ENCODE measurements at regions not wholly inside any gene's neighbourhood (a gene's known extent, or its start where the extent isn't known, plus 50 kb on each side); places are given as distances from the start of the nearest gene placed in this dataset.

DNA sequence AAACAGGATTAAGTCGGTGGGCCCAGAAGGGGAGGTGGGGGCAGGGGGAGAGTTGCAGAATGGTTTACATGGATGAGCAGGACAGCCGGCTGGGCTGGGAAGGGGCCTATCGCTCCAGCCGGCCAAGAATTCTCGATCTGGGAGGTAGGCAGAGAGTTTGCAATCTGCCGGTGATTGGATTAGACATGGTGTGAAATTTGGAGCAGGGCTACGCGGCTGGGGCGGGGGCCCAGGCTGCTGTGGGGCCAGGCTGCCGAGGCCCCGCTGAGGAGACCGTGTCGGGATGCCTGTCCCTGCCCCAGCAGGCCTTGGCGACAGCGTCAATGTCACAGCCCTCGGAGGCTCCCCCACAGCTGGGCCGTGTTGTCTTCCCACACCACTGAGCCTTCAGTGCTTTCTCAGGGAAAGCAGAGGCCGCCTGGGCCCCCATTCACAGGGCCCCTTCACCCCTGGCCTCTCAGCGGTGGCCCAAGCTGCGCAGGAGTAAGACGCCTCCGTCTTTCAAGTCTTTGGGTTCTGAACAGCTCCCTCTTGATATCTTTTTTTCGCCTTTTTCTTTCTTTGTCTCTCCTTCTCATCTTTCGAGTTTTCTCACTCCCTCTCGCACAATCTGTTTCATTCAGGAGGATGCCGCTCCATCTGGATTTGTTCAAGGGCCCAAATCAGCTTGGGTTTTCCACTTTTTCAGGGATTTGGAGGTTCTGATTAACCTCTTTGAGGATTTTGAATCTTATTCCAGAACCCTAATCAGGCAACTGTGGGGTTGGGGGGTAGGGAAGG, 117.5 kb upstream of the PARP11 start:
- Histone ChIP-seq H3K4me3 (ENCODE audit: low read depth, low read length) (no peak overlapping the region), H4K12ac (ENCODE audit: low read depth, low read length) (no peak overlapping the region), H3K27me3 (ENCODE audit: insufficient read depth, low read length) (no peaks in the 10 kb centered on the region), H3K14ac (ENCODE audit: low read length) (peak overlapping the region; percentile 29), H2AFZ (ENCODE audit: insufficient read depth, low read length, poor library complexity) (no peak overlapping the region), H3K4me2 (ENCODE audit: low read length) (no peak overlapping the region), H3K79me2 (ENCODE audit: control insufficient read depth, insufficient read depth, low read length, poor library complexity) (peaks cover 4% of the 10 kb centered on the region), H2BK5ac (ENCODE audit: low read depth, low read length, poor library complexity) (peak overlapping the region; percentile 83), H3K36me3 (ENCODE audit: control insufficient read depth in 1 of 2, insufficient read depth in 2 of 2, low read length in 2 of 2) (no peaks in the 10 kb centered on the region), H3K4me1 (ENCODE audit: control insufficient read depth in 1 of 2, insufficient read depth in 2 of 2, low read length in 2 of 2) (peaks cover 17 to 27% of the 10 kb centered on the region in 2 experiments), H3K79me1 (ENCODE audit: low read length) (peaks cover 49% of the 10 kb centered on the region), H2BK120ac (ENCODE audit: insufficient read depth, low read length, poor library complexity) (peak overlapping the region; percentile 28), H3K23ac (ENCODE audit: low read length) (no peak overlapping the region), H2AK5ac (ENCODE audit: low read length) (peak overlapping the region; percentile 2), H3K9me3 (ENCODE audit: insufficient read depth, low read depth, low read length) (no peaks in the 10 kb centered on the region), H3K4ac (ENCODE audit: low read depth, low read length) (peak overlapping the region; percentile 7), H4K8ac (ENCODE audit: low read depth, low read length) (peak overlapping the region; percentile 55), H3K27ac (ENCODE audit: low read depth, low read length) (peak overlapping the region; percentile 93), H4K91ac (ENCODE audit: low read depth, low read length) (peak overlapping the region; percentile 86), H3K18ac (ENCODE audit: low read length) (peak overlapping the region; percentile 0), H3K9ac (ENCODE audit: low read length) (no peak overlapping the region), H2BK12ac (ENCODE audit: low read length) (peak overlapping the region; percentile 89)
- DNase-seq, result no peak
- WGBS (ENCODE audit: extremely low coverage, insufficient coverage, insufficient read length), result no CpG with 5 or more reads among the region's 26 CpGs

GRCh38 chr12:3989218-3989550, 116.0 kb upstream of the PARP11 start:
- no peak overlapping the region for H3K4me3 ChIP-seq (ENCODE audit: low read depth, low read length)
- H3K79me1 ChIP-seq (ENCODE audit: low read length), result peaks cover 43% of the 10 kb centered on the region
- H3K36me3 ChIP-seq (ENCODE audit: control insufficient read depth in 1 of 2, insufficient read depth in 2 of 2, low read length in 2 of 2), result no peaks in the 10 kb centered on the region
- peak overlapping the region; percentile 76 for H4K8ac ChIP-seq (ENCODE audit: low read depth, low read length)
- peak overlapping the region; percentile 95 for H2BK120ac ChIP-seq (ENCODE audit: insufficient read depth, low read length, poor library complexity)
- peak overlapping the region; percentile 93 for H3K27ac ChIP-seq (ENCODE audit: low read depth, low read length)
- DNase-seq, result peak in 1 of 2 donors; percentile 54
- H2BK5ac ChIP-seq (ENCODE audit: low read depth, low read length, poor library complexity), result peak overlapping the region; percentile 44
- no peaks in the 10 kb centered on the region for H3K27me3 ChIP-seq (ENCODE audit: insufficient read depth, low read length)
- H2AFZ ChIP-seq (ENCODE audit: insufficient read depth, low read length, poor library complexity), result no peak overlapping the region
- no peak overlapping the region for H3K9ac ChIP-seq (ENCODE audit: low read length)
- WGBS (ENCODE audit: extremely low coverage, insufficient coverage, insufficient read length), result no CpG with 5 or more reads among the region's 2 CpGs
- H3K4me1 ChIP-seq (ENCODE audit: control insufficient read depth in 1 of 2, insufficient read depth in 2 of 2, low read length in 2 of 2), result peaks cover 16 to 23% of the 10 kb centered on the region in 2 experiments
- no peak overlapping the region for H3K23ac ChIP-seq (ENCODE audit: low read length)
- no peaks in the 10 kb centered on the region for H3K9me3 ChIP-seq (ENCODE audit: insufficient read depth, low read depth, low read length)
- no peak overlapping the region for H4K12ac ChIP-seq (ENCODE audit: low read depth, low read length)
- H3K18ac ChIP-seq (ENCODE audit: low read length), result peak overlapping the region; percentile 43
- H4K91ac ChIP-seq (ENCODE audit: low read depth, low read length), result peak overlapping the region; percentile 86
- H3K79me2 ChIP-seq (ENCODE audit: control insufficient read depth, insufficient read depth, low read length, poor library complexity), result peaks cover 4% of the 10 kb centered on the region
- no peak overlapping the region for H3K4ac ChIP-seq (ENCODE audit: low read depth, low read length)
- H3K4me2 ChIP-seq (ENCODE audit: low read length), result no peak overlapping the region
- peak overlapping the region; percentile 93 for H2BK12ac ChIP-seq (ENCODE audit: low read length)
- peak overlapping the region; percentile 29 for H2AK5ac ChIP-seq (ENCODE audit: low read length)
- H3K14ac ChIP-seq (ENCODE audit: low read length), result peak overlapping the region; percentile 23

GRCh38 chr12:3988519-3989217, 115.5 kb upstream of the PARP11 start:
- H3K4me2 ChIP-seq (ENCODE audit: low read length), result no peak overlapping the region
- DNase-seq, result no peak
- no peaks in the 10 kb centered on the region for H3K27me3 ChIP-seq (ENCODE audit: insufficient read depth, low read length)
- no peak overlapping the region for H3K18ac ChIP-seq (ENCODE audit: low read length)
- H4K12ac ChIP-seq (ENCODE audit: low read depth, low read length), result no peak overlapping the region
- H2AK5ac ChIP-seq (ENCODE audit: low read length), result no peak overlapping the region
- H3K79me2 ChIP-seq (ENCODE audit: control insufficient read depth, insufficient read depth, low read length, poor library complexity), result peaks cover 4% of the 10 kb centered on the region
- no CpG with 5 or more reads among the region's 4 CpGs for WGBS (ENCODE audit: extremely low coverage, insufficient coverage, insufficient read length)
- peak overlapping the region; percentile 2 for H3K4ac ChIP-seq (ENCODE audit: low read depth, low read length)
- peak overlapping the region; percentile 95 for H2BK120ac ChIP-seq (ENCODE audit: insufficient read depth, low read length, poor library complexity)
- H3K36me3 ChIP-seq (ENCODE audit: control insufficient read depth in 1 of 2, insufficient read depth in 2 of 2, low read length in 2 of 2), result no peaks in the 10 kb centered on the region
- H3K79me1 ChIP-seq (ENCODE audit: low read length), result peaks cover 40% of the 10 kb centered on the region
- no peak overlapping the region for H3K4me3 ChIP-seq (ENCODE audit: low read depth, low read length)
- peak overlapping the region; percentile 73 for H3K14ac ChIP-seq (ENCODE audit: low read length)
- no peak overlapping the region for H3K9ac ChIP-seq (ENCODE audit: low read length)
- peaks cover 16 to 23% of the 10 kb centered on the region in 2 experiments for H3K4me1 ChIP-seq (ENCODE audit: control insufficient read depth in 1 of 2, insufficient read depth in 2 of 2, low read length in 2 of 2)
- peak overlapping the region; percentile 72 for H4K91ac ChIP-seq (ENCODE audit: low read depth, low read length)
- peak overlapping the region; percentile 50 for H4K8ac ChIP-seq (ENCODE audit: low read depth, low read length)
- H3K23ac ChIP-seq (ENCODE audit: low read length), result no peak overlapping the region
- peak overlapping the region; percentile 44 for H2BK5ac ChIP-seq (ENCODE audit: low read depth, low read length, poor library complexity)
- H2BK12ac ChIP-seq (ENCODE audit: low read length), result peak overlapping the region; percentile 80
- no peak overlapping the region for H2AFZ ChIP-seq (ENCODE audit: insufficient read depth, low read length, poor library complexity)
- H3K27ac ChIP-seq (ENCODE audit: low read depth, low read length), result peak overlapping the region; percentile 93
- no peaks in the 10 kb centered on the region for H3K9me3 ChIP-seq (ENCODE audit: insufficient read depth, low read depth, low read length)

GRCh38 chr12:3987571-3987970, 114.4 kb upstream of the PARP11 start:
- H3K4me1 ChIP-seq (ENCODE audit: control insufficient read depth in 1 of 2, insufficient read depth in 2 of 2, low read length in 2 of 2), result peaks cover 16 to 19% of the 10 kb centered on the region in 2 experiments
- H3K23ac ChIP-seq (ENCODE audit: low read length), result no peak overlapping the region
- peaks cover 0 to 3% of the 10 kb centered on the region in 2 experiments for H3K36me3 ChIP-seq (ENCODE audit: control insufficient read depth in 1 of 2, insufficient read depth in 2 of 2, low read length in 2 of 2)
- H3K14ac ChIP-seq (ENCODE audit: low read length), result peak overlapping the region; percentile 53
- H2BK5ac ChIP-seq (ENCODE audit: low read depth, low read length, poor library complexity), result no peak overlapping the region
- no peak overlapping the region for H3K4me3 ChIP-seq (ENCODE audit: low read depth, low read length)
- no peak overlapping the region for H3K18ac ChIP-seq (ENCODE audit: low read length)
- peak overlapping the region; percentile 48 for H4K8ac ChIP-seq (ENCODE audit: low read depth, low read length)
- no peak overlapping the region for H3K9ac ChIP-seq (ENCODE audit: low read length)
- no peak for DNase-seq
- H3K9me3 ChIP-seq (ENCODE audit: insufficient read depth, low read depth, low read length), result no peaks in the 10 kb centered on the region
- peak overlapping the region; percentile 93 for H2BK120ac ChIP-seq (ENCODE audit: insufficient read depth, low read length, poor library complexity)
- no peak overlapping the region for H4K12ac ChIP-seq (ENCODE audit: low read depth, low read length)
- no CpG with 5 or more reads among the region's 4 CpGs for WGBS (ENCODE audit: extremely low coverage, insufficient coverage, insufficient read length)
- no peak overlapping the region for H2AFZ ChIP-seq (ENCODE audit: insufficient read depth, low read length, poor library complexity)
- H3K27ac ChIP-seq (ENCODE audit: low read depth, low read length), result no peak overlapping the region
- no peak overlapping the region for H3K4ac ChIP-seq (ENCODE audit: low read depth, low read length)
- H2BK12ac ChIP-seq (ENCODE audit: low read length), result peak overlapping the region; percentile 97
- peak overlapping the region; percentile 88 for H4K91ac ChIP-seq (ENCODE audit: low read depth, low read length)
- peaks cover 4% of the 10 kb centered on the region for H3K79me2 ChIP-seq (ENCODE audit: control insufficient read depth, insufficient read depth, low read length, poor library complexity)
- no peak overlapping the region for H3K4me2 ChIP-seq (ENCODE audit: low read length)
- H2AK5ac ChIP-seq (ENCODE audit: low read length), result peak overlapping the region; percentile 82
- H3K27me3 ChIP-seq (ENCODE audit: insufficient read depth, low read length), result no peaks in the 10 kb centered on the region
- H3K79me1 ChIP-seq (ENCODE audit: low read length), result peaks cover 31% of the 10 kb centered on the region
